Loucy (cell line): ENCODE measurements at regions not wholly inside any gene's neighbourhood (a gene's known extent, or its start where the extent isn't known, plus 50 kb on each side); places are given as distances from the start of the nearest gene placed in this dataset.
"Not testable (repeated sequence)": the region's sequence is repeated elsewhere in the genome, so short reads cannot be mapped to it uniquely, and the experiment has no call there.

ENCODE experiments used
- H2AFZ ChIP-seq: fragments of 200-600 bp; sonication (generic); 2 replicates; pipeline ENCODE4 v1.6.0; 2016; ENCODE audit warnings: antibody characterized with exemption, mild to moderate bottlenecking, low read length, moderate library complexity
- H3F3A ChIP-seq: fragments of 200-600 bp; 2 replicates; pipeline ENCODE4 v1.6.0; 2016; ENCODE audit warnings: antibody characterized with exemption, low read depth, mild to moderate bottlenecking
- H3K27me3 ChIP-seq: fragments of 200-600 bp; sonication (generic); 2 replicates; pipeline ENCODE4 v1.6.1; 2014; ENCODE audit warnings: low read length, mild to moderate bottlenecking; ENCODE audit not compliant: insufficient read depth, poor library complexity, severe bottlenecking
- H3K36me3 ChIP-seq: fragments of 200-600 bp; sonication (generic); 2 replicates; pipeline ENCODE4 v1.6.1; 2016; ENCODE audit warnings: low read length; ENCODE audit not compliant: insufficient read depth
- H3K4me1 ChIP-seq: fragments of 200-600 bp; sonication (generic); 2 replicates; pipeline ENCODE4 v1.5.1; 2014; ENCODE audit warnings: low read length, mild to moderate bottlenecking; ENCODE audit not compliant: insufficient read depth, poor library complexity, severe bottlenecking
- H3K4me2 ChIP-seq: fragments of 200-600 bp; sonication (generic); 2 replicates; pipeline ENCODE4 v1.6.0; 2014; ENCODE audit warnings: antibody characterized with exemption, low read length, low read depth, mild to moderate bottlenecking; ENCODE audit not compliant: poor library complexity, severe bottlenecking
- H3K4me3 ChIP-seq: fragments of 200-600 bp; sonication (generic); 2 replicates; pipeline ENCODE4 v1.5.1; 2014; ENCODE audit warnings: low read length, mild to moderate bottlenecking, mixed read lengths; ENCODE audit not compliant: poor library complexity, severe bottlenecking
- H3K79me2 ChIP-seq: fragments of 200-600 bp; sonication (generic); 2 replicates; pipeline ENCODE4 v1.6.1; 2014; ENCODE audit warnings: low read length; ENCODE audit not compliant: insufficient read depth
- H3K9ac ChIP-seq: fragments of 200-600 bp; sonication (generic); 2 replicates; pipeline ENCODE4 v1.6.0; 2014; ENCODE audit warnings: mild to moderate bottlenecking, low read depth, low read length, moderate library complexity; ENCODE audit not compliant: poor library complexity, severe bottlenecking
- H3K9me2 ChIP-seq: fragments of 200-600 bp; sonication (generic); replicated peaks from 2 replicates; pipeline ENCODE4 v1.6.1; 2016; ENCODE audit warnings: low read depth, low read length, mixed read lengths
- H3K9me3 ChIP-seq: fragments of 200-600 bp; sonication (generic); 2 replicates; pipeline ENCODE4 v1.6.1; 2014; ENCODE audit warnings: mild to moderate bottlenecking, antibody characterized with exemption, low read length, low read depth; ENCODE audit not compliant: insufficient read depth
- H4K20me1 ChIP-seq: fragments of 200-600 bp; sonication (generic); 2 replicates; pipeline ENCODE4 v1.6.0; 2014; ENCODE audit warnings: antibody characterized with exemption, low read length, mild to moderate bottlenecking; ENCODE audit not compliant: insufficient read depth, poor library complexity, severe bottlenecking
- CTCF ChIP-seq: fragments of 200-600 bp; sonication (generic); conservative IDR thresholded peaks from 2 replicates; pipeline ENCODE4 v1.5.1; 2014; ENCODE audit warnings: mild to moderate bottlenecking, antibody characterized with exemption, low read length
- EZH2phosphoT487 ChIP-seq: fragments of 200-600 bp; IDR thresholded peaks from 2 replicates; pipeline ENCODE4 v1.6.1; 2018; ENCODE audit warnings: antibody characterized with exemption, mild to moderate bottlenecking, moderate library complexity, borderline replicate concordance

DNA sequence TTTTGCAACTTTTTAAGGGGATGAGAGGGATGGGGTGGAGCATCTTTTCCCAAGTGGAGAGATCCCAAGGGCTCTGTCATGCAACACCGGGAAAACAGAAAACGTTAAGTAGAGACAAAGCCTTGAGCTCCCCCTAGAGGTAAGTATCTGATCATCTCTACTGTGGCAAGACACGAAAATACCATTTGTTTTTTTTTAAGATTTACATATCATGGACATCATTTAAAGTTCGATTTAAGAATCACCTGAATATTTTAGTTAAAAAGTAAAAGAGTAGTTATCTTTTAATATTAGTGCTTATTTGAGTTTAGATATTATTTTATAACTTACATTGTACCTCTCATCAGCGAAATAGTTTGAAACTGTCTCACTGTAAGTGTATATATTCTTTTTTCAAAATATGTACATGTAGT is 200.4 kb downstream of the LRRC70 start:
- no peaks in the 10 kb centered on the region for H3F3A ChIP-seq
- H3K4me3 ChIP-seq = peak overlapping the region; percentile 54
- no peaks in the 10 kb centered on the region for H3K27me3 ChIP-seq
- TF ChIP-seq EZH2phosphoT487 (no peak), CTCF (peak; percentile 87)
- peak overlapping the region; percentile 52 for H3K4me2 ChIP-seq
- no peak overlapping the region for H3K9ac ChIP-seq
- no peaks in the 10 kb centered on the region for H3K79me2 ChIP-seq
- H3K9me3 ChIP-seq = no peaks in the 10 kb centered on the region
- peak overlapping the region; percentile 15; the same call in 1 of the 2 replicates for H2AFZ ChIP-seq
- peaks cover 6% of the 10 kb centered on the region for H3K4me1 ChIP-seq
- no peaks in the 10 kb centered on the region for H3K36me3 ChIP-seq
- no peaks in the 10 kb centered on the region for H4K20me1 ChIP-seq
- H3K9me2 ChIP-seq = no peaks in the 10 kb centered on the region

DNA sequence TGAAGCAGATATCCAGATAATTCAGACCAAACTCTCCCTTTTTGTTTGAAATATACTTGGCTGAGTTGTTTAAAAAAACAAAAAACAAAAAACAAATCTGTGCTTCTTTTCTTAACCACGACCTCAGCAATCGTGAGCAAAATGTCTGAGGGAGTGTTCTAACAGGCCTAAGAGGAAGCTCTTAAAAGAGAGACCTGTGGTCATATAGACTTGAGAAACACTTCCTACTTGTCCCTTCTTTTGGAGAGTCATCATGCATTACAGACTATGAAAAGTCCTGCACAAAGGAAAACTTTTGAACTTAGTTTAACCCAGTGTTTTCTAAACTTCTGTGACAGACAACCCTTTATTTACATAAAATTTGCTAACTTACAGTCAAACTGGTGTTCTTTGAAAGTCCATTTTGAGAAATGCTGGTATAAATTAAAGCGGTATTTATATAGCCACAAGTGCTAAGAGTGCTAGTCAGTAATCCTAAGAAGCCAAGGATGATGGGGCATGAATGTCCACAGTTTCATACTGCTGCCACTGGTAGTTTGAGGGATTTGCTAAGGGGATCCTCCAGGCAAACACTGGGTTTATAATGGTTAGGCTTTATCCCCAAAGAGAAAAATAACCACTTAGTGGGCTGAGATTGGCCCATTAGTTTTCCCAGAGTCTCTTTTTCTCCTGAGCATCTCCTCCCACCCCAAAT is 199.8 kb downstream of the LRRC70 start:
- Histone ChIP-seq H3K9me2 (no peaks in the 10 kb centered on the region), H3K4me2 (peak overlapping the region; percentile 52), H3K27me3 (no peaks in the 10 kb centered on the region), H2AFZ (peak overlapping the region; percentile 15; the same call in 1 of the 2 replicates), H3K4me1 (peaks cover 6% of the 10 kb centered on the region), H3K9ac (no peak overlapping the region), H3K4me3 (peak overlapping the region; percentile 54), H3K9me3 (no peaks in the 10 kb centered on the region), H4K20me1 (no peaks in the 10 kb centered on the region), H3F3A (no peaks in the 10 kb centered on the region), H3K36me3 (no peaks in the 10 kb centered on the region), H3K79me2 (no peaks in the 10 kb centered on the region)
- TF ChIP-seq EZH2phosphoT487 (no peak), CTCF (no peak)

DNA sequence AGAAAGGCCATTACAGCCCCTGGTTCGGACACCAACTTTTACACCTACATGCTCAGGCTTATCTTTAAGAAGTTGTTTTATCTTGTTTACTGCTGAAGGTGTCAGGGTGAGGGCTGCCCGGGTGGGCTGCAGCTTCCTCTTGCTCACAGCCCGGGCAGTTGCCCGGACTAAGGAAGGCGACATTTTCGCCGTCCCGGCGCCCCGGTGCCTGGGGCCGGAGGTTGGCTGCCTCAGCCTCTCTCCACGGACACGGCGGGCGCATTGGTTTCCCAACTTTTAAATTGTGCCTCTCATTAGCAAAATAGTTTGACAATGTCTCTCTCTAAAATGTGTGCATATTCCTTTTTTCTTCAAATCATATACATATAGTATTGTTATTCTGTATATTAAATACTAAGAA is 198.5 kb downstream of the LRRC70 start:
- not testable (repeated sequence) for H3K4me2 ChIP-seq, H4K20me1 ChIP-seq, H2AFZ ChIP-seq, H3K36me3 ChIP-seq, H3K9me3 ChIP-seq, H3K4me3 ChIP-seq, H3K79me2 ChIP-seq, H3K27me3 ChIP-seq, H3K9ac ChIP-seq, H3K4me1 ChIP-seq, H3K9me2 ChIP-seq, H3F3A ChIP-seq

DNA sequence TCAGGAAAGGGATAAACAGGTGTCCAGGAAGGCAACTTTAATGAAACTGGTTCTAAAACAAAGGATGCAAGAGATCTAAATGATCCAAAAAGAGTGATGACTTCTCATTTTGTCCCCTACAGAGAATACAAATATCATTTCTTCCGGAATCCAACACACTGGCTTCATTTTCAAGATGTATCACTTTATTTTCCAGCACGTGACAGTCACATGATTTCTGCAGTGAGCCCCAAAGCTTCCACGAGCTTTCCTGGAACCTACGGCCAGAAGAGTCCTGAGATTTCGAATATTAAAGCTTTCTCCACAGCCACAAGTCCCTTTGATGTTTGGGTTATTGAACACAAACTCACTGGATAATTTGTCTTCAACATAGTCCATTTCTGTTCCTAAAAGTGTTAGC is 198.0 kb downstream of the LRRC70 start:
- H3F3A ChIP-seq, H3K27me3 ChIP-seq, H3K9me2 ChIP-seq, H3K9ac ChIP-seq, H3K4me2 ChIP-seq, H3K36me3 ChIP-seq, H3K79me2 ChIP-seq, H3K9me3 ChIP-seq, H4K20me1 ChIP-seq, H3K4me1 ChIP-seq, H3K4me3 ChIP-seq, H2AFZ ChIP-seq: not testable (repeated sequence)
